Suppressor macrophage treated with lipopolysaccharide for 4 hours (primary cell): ENCODE measurements at regions not wholly inside any gene's neighbourhood (a gene's known extent, or its start where the extent isn't known, plus 50 kb on each side); places are given as distances from the start of the nearest gene placed in this dataset.

ENCODE experiments used
- DNase-seq: peaks from one replicate; pipeline ENCODE4 v3.0.0-alpha.2; 2020

DNA sequence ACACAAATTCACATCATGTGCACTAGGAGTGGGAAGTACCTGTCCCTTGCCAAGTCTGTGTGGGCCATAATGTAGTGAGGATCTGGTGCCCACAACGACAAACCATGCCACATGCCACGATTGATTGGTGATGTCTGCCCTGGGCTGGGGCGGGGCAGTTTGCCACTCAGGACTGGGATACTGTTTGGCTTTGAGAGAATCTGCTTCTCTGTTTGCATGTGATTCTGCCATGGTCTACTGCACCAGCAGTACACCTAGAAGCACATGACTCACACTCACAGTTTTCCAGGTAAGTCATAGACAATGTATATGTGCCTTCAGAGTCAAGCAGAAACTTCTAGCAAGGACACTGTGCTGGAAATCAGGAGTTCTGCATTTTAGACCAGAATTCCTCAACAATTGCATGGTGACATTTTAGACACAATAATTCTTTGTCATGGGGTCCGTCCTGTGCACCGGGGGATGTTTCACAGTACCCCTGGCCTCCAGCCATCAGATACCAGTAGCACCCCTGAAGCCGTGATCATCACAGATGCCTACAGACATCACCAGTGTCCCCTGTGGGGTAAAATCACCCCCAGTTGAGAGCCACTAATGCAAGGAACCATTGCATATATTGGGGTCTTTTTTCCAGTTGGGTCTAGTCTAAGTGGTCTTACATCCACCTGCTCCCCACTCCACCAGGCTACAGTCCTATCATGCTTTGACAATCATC is 278.3 kb downstream of the EIPR1 start:
- DNase-seq = no peak

DNA sequence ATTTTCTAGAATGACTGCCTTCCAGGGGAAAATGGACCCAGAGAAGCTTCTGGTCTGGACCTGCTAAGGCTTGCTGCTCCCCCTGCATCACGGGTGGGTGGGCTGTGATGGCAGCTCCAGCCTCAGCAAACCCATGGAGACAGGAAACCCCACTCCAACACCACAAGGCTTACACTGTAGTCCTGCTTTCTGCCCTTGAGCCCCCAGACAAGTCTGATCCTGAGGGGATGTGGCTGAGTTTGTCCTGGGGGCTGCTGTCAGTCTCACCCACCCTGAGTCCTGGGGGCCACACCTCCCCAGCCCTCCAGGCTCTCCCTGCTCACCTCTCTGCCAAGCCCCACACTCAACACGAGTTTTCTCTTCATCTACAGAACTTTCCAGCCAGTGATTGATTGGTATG is 279.4 kb downstream of the EIPR1 start:
- DNase-seq = no peak

DNA sequence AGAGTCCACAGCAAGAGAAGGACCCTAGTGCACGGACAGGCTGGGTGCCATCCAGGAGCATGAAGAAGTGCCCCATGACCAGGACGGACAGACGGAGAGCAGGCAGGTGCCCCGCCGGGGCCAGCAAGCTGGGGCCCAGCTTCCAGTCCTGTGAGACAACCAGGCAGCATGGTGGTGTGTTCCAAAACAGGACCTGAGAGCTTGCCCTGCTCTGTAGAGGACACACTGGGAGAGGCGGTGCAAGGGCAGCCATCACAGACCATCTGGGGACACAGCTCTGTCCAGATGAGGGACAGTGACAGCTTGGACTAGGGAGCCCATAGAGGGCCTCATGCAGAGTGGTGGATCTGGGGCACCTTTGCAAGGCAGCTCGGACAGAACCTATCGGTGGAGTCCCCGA is 279.8 kb downstream of the EIPR1 start:
- no peak for DNase-seq

DNA sequence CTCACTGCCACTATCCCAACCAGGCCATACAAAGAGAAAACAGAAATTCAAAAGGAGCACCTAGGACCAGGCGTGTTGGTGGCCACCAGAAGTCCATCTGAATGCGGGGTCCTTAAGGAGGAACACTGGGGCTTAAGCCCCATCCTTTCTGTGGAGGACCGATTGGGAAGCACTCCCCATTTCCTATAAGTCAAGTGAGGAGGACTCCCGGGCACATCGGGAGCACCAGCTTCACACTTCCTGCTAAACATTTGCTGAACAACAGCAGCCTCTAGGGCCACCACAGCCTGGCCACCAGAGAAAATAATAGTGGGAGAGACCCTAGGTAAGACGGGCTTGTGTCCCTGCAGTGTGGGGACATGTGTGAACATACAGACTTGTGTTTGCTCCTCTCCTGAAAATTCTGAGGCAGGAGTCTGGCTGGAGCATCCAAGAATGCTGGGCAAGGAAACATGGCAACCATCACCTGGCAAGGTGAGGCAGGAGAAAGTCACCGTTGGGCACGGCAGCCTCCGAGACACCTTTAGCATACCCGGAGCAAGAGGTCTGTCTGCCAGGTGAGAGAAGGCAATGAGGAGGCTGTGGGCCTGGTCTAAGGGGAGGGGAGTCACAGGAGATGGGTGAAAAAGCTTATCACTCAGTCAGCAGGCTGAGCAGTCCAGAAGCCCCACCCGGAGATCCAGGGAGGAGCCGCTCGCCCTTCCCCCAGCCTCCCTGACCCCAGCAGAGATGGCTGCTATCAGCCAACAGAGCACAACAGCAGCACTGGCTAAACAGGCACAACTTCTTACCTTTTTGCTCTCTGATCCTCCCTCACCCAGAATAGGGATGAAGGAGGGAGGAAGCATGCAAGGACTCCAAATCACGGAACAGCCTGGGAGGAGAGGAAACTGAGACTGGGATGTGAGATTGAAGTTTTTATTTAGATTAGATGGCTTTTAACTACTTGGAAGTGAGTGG is 282.3 kb downstream of the EIPR1 start:
- no peak for DNase-seq

DNA sequence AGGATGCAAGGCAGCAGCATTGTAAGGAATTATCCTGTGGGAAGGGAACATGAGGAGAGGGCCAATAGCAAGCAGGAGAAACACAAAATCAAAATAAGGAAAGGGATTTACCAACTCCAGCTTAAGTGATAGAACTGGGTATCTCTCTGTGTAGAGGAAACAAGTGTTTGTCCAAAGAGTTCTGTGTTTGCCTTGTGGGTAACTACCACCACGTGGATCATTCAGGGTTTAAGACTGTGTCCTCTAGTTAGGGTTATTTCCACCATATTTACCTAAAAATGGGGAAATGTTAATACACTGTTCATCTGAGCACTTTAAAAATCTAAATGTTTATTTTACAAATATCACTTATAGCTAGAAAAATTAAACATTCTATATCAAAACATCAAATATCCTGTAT is 283.3 kb downstream of the EIPR1 start:
- no peak for DNase-seq

DNA sequence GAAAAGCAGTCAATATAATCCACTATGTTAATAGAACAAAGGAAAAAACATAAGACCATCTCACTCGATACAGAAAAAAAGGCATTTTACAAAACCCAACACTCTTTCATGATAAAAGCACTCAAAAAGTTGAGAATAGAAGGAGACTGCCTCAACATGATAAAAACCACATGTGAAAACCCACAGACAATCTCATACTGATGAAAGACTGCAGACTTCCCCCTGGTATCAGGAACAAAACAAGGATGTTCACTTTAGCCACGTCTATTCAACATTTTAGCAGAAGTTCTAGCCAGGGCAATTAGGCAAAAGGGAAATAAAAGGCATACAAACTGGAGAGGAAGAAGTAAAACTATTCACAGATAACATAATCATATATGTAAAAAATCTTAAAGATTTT is 285.9 kb downstream of the EIPR1 start:
- DNase-seq = no peak

DNA sequence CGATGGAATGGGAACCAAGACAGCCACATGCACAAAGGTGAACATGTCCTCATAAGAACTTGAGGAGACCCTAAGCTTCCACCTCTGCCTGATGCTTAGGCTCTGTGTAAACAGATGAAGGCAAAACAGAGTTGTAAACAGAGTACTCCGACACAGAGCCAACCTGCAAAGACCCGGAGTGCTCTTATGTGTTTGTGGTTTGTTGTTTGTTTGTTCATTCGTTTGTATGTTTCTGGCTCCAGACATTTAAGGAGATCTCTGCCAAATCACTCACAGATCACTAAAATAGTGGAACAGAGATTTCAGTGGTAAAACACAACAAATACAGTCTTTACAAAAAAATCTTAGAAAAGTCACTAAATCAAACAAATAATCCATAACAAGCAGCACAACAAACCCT is 294.9 kb downstream of the EIPR1 start:
- no peak for DNase-seq

DNA sequence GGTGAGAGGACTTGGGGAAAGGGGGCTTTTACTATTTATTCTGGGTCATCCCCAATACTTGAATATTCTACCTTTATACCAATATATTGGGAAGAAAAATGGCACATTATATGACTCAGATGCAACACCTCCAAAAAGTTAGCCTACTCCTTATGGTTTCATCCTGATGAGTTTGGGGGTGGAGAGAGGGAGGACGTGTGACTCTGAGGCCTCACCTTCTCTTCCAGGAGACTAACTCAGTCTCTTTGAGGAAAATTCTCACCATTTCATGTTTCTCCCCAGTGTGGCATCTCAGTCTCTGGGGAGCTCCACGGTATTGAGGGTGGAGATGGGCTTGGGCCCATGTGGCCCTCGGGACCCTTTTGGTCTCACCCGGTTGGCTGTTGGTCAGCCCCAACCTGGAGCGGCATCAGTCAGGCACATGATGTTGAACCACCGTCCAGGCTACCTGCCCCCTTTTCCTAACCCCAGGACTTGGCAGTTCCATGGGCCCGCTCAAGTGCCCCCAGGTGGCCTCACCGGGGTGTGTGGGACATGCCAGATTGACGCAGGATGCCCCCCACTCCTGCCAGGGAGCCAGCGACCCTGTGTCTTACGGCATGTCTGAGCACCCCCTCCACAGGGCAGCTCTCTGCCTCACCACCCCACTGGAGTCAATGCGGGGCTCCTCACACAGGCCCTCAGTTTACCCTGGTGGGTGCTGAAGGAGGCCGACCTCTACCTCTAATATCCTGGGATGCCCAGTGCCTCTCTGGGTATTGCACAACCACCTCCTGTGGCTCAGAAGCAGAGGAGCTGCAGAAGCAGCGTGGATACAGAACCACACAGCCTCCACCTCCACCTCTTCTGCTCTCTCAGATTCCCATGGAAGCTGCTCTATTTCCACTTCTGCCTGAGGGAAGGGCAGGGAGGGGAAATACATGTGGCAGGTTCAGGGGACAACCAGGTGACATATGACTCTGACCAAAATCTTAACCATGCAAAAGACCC is 297.4 kb downstream of the EIPR1 start:
- no peak for DNase-seq

DNA sequence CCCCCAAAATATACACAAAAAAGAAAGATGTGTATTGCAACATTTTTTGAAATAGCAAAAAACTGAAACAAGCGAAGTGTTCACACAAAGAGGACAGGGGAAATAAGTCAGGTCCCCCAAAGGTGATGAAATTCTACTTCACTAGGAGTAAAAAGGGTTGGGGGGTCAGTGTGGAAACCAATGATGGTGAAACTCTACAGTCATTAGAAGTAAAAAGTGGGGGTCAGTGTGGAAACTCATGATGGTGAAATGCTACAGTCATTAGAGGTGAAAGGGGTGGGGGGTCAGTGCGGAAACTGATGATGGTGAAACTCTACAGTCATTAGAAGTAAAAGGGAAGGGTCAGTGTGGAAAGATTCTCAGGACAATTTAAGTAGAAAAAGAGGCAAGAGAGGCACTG is 298.2 kb downstream of the EIPR1 start:
- no peak for DNase-seq

DNA sequence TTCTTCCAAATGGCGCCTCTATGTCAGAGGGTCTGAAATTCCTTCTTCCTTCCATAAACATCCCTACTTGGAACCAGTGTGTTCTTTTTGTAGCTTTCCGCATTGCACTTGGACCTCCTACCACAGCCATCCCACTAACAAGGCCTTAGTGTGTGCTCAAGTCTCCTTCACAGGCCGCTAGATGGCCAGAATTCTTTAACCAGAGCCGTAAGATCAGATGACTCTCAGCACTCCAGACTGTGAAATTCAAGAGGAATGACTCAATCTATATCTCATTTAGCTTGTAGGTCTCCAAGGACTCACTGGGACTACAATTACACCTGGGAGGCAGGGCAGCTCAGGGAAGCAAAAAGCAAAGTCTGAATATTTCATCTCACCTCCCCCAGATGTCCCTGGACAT is 298.9 kb downstream of the EIPR1 start:
- DNase-seq = no peak

DNA sequence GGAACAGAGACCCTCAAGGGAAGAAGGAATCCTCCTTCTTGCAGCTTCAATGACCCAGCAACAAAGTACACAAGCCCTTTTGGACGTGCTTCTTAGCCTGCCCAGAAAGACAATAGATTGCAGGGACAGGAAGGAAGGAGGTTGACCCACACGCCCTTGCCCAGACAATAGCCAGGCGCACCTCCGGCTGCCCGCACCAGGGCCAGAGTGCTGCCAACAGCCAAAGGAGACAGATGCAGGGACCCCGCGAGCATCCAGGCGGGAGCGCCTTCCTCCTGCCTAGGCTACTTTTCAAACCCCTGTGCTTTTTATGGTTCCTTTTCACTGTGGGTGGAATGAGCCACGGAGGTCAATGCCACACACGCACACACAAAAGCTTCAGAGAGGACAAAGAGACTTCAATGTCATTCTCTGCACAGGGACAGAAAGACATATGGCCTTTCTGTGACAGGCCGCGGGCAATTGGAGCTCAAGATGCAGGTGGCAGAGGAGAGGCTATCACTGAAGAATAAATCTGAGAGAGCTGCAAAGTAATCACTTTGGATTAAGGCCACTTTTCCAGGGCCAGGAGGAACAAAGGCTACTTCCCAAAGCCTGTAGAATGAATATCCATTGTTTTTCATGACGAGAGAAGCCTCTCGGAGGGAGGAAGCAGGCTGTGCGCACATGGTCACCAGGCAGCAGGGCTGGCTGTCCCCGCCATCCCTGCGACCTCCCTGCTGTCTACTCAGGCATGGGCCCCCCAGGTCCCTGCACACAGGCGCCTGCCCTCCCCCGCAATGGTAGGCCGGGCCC is 300.6 kb downstream of the EIPR1 start:
- no peak for DNase-seq

DNA sequence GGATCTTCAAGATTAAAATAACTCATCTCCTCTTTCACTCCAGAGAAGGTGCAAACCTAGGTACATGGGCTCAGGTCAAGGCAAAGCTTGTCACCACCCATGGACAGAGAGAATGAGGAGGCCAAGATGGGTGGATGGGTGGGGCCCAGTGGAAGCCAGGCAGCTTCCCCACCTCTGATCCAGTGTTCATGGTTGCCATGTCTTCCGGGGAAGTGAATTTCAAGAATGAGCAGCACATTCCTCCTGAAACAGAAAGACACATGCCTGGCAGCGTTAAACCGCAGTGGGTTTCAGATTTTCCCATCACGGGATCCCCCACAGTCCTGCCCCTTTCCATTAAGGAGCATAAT is 301.7 kb downstream of the EIPR1 start:
- DNase-seq = no peak

DNA sequence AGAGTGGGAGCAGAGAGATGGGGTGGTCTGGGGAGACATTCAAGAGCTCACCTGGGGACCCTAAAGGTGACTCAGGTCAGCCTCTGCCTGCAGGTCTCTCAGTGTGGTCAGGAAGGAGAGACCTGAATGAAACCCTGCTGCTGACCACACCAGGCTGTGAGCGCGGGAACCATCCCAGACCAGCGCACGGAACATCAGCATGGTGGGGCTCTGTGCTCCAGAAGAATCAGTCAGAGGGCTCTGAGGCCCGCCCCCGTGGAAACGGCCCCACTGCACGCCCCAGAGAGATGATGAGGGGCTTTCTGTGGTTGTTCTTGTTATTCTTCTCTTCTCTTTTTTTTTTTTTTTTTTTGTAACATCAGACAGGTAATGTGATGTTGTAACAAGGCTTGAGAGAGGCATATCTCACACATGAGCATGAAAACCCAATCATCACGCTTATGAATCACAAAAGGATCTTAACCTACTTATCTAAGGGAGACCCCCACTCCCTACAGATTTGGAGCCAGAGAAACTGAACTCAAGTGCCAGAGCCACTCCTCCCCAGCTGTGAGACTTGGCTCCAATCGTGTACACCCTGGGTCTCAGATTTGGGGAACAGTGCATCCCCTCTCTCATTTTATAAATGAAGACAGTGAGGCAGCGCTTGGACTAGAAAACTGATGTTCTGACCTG is 302.2 kb downstream of the EIPR1 start:
- DNase-seq = no peak

DNA sequence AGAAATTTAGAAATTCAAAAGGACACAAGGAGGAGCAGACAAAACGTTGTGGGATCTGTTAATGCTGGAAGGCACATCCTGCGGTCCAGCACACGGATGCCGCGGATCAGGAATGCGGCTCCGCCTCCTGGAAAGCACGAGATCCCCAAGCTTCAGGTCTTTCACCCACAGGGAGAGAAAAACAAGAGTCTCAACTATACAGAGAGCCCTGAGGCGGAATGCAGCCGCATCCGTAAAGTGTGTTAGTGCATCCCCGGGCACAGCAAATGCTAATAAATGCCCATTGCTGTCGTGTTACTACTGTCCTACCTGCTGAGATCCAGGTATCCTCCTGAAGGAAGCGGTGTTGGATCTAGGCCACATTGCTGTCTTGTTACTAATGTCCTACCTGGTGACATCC is 303.9 kb downstream of the EIPR1 start:
- no peak for DNase-seq

DNA sequence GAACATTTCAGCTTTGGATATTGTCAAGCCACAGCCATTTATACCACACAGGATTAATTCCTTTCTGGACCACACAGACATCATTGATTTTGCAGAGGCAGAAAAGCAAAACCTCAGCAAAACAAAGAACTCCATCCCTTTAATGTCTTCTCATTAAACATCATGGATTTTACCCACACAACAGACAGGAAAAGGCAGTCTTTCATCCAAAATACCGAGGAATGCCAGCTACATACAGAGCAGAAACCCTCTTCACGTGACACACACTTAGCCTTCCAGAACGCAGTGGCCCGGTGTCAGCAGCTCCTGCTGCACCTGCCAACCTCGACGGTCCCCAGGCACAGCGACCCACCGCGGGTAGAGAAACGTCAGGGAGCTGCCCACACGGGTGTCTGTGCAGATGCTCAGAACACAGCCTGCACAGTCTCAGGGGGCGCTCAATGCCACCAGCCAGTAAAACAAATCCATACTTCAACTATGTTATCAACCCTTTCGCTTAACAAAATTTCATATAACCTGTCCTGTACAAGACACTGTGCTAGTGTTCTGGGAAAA is 304.5 kb downstream of the EIPR1 start:
- no peak for DNase-seq

DNA sequence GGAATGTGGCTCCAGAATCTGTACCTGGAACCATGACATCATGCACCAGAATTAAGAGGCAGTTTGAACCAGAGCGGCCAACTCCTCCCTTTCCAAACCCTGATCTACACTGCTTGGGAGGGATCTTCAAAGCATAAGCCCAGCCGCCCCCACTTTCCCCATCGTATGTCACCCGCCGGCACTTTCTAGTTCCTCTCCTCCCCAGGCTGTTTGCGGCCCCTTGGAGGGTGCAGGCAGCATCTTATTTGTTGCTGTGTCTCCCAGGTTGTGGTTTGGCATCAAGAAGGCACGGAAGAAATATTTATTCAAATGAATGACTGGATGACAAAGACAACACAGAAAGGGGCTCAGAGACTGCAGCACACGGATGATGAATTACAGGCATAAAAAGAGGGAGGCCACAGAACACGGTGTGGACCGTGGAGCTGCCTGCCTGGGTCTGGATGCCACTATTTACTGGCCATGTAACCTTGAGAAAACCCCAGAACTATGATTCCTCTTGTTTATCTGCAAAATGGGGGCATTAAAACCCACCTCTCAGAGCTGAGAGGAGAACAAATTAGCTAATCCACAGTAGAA is 305.8 kb downstream of the EIPR1 start:
- DNase-seq = no peak

DNA sequence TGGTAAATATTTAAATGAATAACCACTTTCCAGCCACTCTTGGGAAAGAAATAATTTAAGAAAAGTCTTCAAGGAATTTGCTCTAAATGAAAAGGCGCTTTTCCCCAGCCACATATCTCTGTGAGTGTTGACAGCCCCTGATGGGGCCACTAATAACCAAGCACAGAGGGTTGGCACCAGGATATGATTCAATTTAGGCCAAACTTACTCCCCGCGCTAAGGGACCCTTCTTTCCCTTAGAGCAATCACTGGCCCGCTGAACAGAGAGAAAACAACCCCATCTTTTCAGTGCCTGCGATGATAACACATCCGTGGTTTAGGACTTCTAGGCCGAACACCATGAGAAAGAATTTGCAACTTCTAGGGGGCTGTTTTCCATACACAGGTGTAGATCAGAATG is 310.8 kb downstream of the EIPR1 start:
- no peak for DNase-seq

DNA sequence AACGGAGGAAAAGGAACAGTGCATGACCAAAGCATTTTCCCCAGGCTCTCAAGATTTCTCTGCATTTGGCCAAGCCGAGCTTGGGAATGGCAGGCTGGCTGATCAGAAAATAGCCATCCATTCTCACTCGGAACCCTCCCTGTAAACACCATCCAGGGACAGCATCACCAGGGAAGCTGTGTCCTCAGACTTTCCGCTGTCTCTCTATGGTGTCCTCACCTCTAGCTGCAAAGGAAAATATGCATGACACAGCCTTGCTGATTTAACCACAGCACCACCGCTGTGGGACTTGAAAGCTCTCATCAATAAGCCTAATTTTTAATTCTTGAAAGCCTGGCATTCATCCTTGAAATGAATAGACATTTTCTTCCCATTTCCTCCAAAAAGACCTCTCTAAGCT is 311.7 kb downstream of the EIPR1 start:
- DNase-seq = no peak

DNA sequence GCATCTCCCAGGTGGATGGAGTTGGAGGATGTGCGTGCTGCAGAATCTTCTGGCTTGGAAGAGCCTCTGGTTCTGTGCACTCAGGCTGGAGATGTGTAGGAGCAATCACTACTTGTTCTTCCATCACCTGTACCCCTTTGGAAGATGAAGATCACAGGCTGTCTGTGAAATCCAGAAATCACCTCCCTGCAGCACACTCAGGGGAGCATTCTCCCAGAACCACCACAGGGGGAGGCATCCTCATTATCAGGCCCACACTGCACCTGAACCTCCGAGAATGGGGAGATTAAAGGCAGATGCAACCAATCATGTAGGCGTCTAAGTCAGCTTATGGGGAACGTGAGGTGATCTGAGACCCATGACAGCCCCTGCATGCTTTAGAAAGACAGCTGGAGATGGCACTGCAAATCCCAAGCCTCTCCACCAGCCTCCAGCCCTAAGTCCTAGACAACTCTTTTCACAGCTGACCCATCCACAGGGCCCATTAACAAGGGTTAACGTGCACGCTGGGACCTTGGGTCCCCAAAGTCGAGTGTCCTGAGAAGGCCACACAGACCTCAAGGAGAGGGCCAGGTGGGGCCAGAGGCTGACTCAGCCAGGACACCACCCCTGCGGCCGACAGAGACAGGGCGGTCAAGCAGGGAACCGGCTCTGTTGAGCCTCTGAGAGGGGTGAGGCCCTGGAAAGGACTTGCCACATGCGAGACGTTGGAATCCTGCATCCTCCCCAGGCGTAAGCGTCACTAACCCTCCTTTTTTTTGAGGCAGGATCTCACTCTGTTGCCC is 314.9 kb downstream of the EIPR1 start:
- no peak for DNase-seq

DNA sequence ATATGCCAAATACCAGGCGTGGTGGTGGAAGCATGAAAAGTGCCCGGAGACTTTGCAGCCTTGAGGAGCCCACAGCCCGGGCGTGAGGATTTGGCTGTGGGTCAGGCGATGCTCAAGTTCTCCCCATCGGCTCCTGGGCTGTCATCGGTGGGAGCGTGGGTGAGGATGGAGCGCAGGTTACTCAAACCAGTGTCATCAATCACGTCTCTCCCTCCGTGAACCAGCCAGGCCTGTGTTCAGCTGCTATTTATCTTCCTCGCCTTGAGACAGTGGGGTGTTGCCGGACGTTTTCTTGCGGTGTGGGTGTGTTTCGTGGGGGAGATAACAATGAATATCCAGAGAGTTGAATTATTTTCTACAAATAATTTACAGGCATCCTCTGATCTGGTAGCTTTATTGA is 317.6 kb downstream of the EIPR1 start:
- DNase-seq = no peak
